HG02938 (cell line): ENCODE measurements at regions not wholly inside any gene's neighbourhood (a gene's known extent, or its start where the extent isn't known, plus 50 kb on each side); places are given as distances from the start of the nearest gene placed in this dataset.
A peak's percentile ranks its signal among the peaks of the same experiment; 100 is the strongest.

Source experiments
- ATAC-seq: cut with Tn5 transposase; IDR thresholded peaks from one replicate; pipeline ENCODE4 v1.9.1; 2021; ENCODE audit warnings: mild to moderate bottlenecking, moderate library complexity; ENCODE audit not compliant: unreplicated experiment

GRCh38 chr2:158732573-158733429 is 62.3 kb upstream of the DAPL1 start:
- no peak for ATAC-seq

GRCh38 chr2:158733430-158733755 is 61.7 kb upstream of the DAPL1 start:
- no peak for ATAC-seq

DNA sequence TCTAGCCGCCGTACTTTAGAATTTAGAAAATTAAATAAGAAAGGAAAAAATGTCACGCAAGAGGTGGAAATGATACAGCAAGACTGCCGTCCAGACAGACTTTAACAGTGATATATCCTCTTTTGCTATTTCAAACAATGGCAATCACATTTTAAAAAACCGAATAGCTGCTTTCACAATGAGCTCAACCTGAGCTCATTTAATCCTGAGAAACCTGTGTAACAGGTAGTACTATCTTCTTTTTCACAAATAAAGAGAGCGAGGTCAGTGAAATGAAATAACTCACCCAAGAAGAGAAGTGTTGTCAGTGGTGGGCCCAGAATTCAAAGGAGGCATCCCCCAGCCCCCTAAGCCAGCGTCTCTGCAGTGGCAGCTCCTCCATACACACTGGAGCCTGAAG is 60.7 kb upstream of the DAPL1 start:
- no peak for ATAC-seq

- no peak for ATAC-seq
Observed at GRCh38 chr2:158735822-158736580, 59.1 kb upstream of the DAPL1 start.

DNA sequence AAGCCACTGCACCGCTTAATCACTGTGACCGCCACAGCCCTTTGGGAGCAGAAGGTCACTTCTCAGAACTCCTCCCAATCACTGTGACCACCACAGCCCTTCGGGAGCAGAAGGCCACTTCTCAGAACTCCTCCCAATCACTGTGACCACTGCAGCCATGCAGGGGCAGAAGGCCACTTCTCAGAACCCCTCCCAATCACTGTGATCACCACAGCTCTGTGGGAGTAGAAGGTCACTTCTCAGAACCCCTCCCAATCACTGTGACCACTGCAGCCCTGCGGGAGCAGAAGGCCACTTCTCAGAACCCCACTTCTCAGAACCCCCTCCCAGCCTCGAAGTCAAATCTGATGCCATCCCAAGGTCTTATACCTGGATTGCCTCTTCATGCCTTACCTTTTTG is 56.8 kb upstream of the DAPL1 start:
- no peak for ATAC-seq

DNA sequence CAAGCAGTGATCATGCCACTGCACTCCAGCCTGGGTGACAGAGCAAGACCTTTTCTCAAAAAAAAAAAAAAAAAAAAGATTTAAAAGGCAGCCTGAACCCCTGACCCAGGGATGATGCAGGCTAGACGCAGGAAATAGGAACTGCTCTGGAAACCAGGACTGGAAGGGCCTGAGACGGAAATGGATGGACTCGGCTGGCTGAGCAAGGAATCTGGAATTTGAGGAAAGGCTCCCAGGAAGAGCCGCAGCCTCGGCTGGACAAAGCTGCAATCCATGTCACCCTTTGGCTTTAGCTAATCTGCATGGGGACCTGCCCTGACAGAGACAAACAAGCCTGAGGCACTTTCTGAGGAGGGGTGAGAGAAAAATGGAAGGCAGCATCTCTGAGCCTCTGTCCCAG is 55.0 kb upstream of the DAPL1 start:
- no peak for ATAC-seq

DNA sequence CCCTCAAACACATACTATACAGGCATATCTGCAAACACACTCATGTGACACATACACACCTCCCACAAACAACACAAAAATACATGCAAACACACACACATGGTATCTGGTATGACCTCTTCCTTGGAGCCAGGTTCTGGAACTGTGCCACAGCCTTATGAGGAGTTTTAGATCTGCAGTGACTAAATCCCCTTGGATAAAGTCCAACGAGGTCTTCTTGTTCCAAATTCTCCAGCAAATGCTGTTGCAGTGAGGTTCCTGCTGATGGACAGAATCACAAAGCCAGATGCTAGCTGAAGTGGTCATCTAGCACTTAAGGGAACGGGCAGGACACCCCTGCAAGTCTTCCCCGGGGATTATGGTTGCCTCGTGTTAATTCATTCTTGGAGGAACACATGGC is 54.5 kb upstream of the DAPL1 start:
- ATAC-seq: no peak

DNA sequence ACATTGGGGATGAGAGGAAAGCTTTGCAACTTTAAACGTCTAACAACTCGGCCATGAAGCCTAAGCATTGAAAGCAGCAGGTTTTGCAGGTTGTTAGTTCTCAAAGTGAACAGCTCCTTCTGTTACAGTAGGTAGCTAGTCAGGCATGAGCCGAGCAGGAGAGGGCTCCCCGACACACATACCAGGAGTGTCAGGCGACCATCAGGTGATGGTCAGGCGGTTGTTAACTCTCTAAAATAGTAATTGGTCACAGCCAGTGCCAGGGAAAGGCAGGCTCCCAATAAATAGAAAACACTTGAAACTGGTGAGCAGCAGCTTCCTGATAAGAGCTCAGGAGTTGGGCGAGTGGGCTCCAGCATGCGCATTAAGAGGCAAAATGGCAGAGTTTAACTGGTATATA is 53.5 kb upstream of the DAPL1 start:
- no peak for ATAC-seq

GRCh38 chr2:158742536-158742935 is 52.6 kb upstream of the DAPL1 start:
- no peak for ATAC-seq

DNA sequence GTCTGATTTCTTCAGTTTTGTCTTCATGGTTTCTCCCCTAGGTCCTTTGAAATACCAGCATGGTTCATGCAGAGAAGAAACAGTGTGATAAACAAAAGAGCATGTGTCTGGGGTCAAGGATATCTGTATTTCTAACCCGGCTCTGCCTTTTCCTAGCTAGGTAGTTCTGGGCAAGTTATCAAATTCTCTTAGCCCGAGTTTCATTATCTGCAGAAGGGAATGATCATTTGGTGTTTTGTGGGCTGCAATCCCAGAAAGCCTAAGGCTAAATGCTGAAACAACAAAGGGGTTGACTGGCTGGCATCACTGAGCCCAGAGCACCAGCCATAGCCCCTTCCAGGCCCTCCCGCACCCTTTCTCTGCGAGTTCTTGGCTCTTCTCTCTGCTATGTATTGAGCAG is 51.7 kb upstream of the DAPL1 start:
- no peak for ATAC-seq

DNA sequence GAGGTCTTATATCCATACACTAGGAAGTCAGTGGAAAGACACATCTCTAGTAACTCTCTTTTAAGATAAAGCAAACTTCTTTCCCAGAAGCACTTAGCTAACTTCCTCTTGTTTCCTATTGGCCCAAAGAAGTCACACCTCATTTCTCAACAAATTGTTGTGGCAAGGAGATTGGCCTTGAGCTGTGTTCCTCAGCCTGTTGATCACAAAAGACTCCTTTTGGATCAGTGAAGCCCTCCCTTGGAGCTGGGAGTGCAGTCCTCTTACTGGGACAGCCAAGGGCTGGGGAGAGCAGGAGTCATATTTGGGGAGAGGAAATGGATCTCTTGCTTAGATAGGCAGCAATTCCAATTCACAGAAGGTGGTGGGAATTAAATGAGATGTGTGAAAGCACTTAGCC is 51.2 kb upstream of the DAPL1 start:
- no peak for ATAC-seq

DNA sequence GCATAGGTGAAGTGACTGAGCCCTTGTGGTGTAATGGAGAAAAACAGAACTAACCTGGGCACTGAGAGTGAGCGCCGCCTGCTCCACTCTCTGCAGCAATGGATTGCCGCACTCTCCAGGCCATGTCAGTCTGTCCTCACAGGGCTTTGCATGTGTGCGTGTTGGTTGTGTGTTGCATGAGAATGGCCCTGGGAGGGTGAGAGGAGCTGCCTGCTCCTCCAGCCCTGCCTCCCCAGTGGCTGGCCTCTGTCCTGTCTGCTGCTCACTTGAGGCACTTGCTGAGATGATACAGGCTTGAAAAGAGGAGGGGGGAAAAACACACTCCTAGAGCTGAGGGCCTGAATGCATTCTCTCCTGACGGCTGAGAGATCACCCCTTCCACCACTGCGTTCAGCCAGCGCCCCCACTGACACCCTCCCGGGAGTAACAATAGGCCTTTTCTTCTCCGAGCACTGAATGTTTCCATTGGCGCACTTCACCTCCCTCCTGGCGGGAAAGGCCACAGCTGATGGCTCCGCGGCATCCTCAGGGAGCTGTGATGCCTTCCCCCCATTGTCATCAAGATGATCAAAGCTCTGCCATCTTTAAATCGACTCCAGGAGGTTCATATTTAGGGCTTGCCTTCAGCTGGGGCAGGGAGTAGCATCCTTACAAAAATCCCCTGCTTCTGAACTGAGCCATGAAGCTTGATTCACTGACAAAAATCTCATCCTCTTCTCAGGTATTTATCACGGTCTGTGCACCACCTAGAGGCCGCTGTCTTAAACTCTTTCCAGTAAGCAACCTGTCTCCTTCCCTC is 49.9 kb upstream of the DAPL1 start:
- ATAC-seq: peak; percentile 81
